Activated gamma-delta T cell treated with Interleukin-2 at 50 U/mL for 16 hours (primary cell): ENCODE measurements at regions not wholly inside any gene's neighbourhood (a gene's known extent, or its start where the extent isn't known, plus 50 kb on each side); places are given as distances from the start of the nearest gene placed in this dataset.
"Not testable (repeated sequence)": the region's sequence is repeated elsewhere in the genome, so short reads cannot be mapped to it uniquely, and the experiment has no call there.

Experiments
- DNase-seq: peaks from one replicate; pipeline ENCODE4 v3.0.0-alpha.2; 2020

DNA sequence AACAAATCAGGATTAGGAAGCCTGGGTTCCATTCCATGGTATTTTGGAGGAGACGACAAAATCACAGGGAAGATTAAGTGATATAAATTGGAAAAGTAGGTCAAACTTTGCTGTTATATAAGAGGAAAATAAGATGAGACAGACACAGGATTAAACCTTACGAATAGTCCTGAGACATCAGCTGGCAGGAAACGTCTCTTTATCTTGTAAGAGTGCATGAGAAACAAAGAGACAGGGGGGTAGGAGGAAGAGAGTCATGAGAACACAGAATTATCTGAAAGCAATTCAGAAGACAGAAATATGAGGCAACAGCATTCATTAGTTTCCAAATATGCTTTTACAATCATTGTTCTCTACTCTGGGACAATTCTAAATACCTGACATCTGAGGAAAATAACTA, 310.6 kb upstream of the MIR17HG start:
- no peak for DNase-seq

DNA sequence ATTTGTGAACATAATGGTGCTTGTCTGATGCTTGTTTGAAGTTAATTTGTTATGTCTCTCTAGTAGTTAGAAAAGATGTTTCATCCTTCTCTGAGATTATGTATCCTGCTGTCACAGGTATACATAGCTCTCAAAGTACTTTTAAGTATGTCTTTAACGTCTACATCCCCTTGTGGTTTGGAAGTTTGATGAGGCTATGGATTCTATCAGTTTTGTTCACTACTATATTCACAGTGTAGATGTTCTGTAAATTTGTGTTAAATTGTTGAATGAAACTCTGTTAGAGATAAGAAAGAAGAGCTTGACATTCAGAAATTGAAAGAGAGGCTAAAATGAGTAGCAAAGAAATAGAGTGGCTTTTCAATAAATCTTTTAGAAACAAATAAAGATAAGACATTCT, 304.6 kb upstream of the MIR17HG start:
- DNase-seq = no peak

DNA sequence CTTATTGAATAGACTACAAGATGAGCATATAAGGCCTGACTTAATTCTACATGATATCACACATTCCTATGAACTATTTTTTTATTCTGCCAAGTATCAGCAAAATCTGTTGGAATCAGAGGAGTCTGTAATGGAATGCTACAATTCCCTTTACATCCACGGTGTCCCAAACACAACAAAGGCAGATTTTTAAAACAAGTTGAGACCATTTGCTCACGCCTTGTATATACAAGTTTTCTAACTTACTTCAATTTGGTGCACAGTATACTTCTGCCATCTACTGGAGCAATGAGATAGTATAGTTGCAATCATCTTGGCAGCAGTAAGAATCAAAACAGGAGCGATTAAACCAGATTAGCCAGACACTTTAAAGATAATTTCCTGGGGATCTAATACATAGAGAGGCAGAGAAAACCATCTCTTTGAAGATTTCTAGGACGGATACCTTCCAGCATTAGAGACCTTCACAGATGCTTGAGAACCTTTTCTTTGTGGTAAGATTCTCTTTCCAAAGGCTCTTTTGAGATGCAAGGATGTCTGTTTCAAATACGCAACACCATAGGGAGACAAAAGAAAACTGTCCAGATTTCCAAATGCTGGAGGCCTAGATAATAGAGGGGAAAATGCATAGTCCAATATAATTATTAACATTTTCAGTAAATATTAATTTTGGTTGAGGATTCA, 302.0 kb upstream of the MIR17HG start:
- no peak for DNase-seq

DNA sequence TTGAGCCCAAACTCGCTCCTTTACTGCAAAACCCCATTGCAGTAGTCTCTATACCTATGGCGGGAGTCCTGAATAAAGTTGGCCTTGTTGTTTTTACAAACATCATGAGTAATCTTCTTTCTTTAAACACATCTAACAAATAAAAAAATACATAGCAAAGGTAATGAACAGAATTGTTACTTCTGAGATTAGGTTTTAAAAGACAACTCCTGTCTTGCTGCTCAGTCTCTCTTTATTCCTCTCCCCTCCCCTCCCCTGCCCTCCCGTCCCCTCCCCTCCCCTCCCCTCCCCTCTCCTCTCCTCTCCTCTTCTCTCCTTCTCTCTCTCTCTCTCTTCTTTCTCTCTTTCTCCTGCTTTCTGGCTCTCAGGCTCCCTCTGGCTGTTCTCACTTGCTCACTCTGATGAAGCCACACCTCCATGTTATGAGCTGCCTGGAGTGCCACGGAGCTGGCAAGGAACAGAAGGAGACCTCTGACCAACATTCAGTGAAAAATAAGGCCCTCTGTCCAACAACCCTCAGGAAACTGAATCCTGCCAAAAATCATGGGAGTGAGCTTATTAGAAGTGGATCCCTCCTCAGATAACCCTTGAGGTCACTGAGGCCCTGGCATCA, 300.7 kb upstream of the MIR17HG start:
- no peak for DNase-seq

DNA sequence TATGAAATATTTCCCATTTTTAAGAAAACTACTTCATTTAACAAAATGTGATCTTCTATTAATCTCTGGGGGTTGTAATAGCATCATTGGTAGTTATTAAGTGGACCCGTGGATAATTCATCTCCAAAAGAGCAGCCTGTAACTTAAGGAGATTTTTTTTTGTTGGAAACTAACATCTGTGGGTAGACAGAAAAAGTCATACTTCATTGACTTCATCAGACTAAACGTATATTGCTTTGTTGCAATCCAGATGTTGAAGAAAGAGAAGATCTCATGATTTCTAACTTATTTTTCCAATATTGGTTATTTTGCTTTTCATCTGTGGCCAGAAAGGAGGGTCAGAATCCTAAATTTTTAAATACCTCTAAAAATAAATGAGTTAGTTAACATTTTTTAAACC, 296.5 kb upstream of the MIR17HG start:
- DNase-seq = no peak

DNA sequence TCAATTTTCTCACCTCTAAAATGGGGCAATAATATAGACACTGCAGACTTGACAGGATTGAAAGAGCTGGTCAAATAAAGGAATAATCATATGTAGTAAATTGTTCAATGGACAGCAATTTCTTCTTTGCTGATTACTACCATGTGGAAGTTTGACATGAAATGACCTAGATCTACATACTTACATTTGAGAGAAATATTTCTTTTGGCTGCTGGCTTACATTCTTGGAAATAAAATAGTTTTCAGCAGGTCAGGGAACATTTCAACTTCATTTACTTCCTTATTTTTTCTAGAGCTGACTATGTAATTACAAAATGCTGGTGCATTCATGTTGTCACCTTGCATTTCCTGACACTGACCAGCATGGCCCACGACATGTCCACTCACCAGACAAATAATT, 294.6 kb upstream of the MIR17HG start:
- DNase-seq = no peak

DNA sequence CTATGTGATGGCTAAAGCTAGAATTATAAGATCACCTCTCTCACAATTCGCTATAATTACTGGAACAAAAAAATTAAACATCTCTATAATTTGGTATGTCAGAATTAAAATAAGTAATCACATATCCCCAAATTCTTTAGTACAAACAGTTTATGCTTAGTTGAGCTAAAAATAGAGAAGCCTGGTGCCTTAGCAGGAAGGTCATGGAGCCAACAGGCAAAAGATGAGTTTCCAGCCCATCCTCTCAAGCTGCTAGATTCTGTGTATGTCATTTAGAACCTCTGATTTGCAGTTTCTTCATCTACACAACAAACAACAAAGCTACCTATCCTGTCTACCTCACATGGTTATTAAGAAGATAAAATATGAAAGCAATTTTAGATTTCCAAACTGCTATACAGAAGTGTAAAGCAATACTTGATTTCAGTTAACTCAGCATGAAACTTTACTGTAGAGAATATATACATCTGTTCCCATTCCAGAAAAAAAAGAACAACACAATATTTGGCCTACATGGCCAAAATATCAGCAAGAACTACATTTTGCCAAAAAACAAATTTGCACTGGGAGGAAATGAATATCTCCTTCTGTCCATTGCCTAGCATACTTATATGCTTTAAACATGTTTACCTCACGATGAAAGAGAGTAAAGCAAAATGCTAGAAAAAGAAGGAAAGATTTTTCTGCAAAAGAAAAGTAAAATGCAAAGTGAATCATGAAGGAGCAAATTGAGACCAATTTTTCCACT, 294.0 kb upstream of the MIR17HG start:
- DNase-seq = no peak

DNA sequence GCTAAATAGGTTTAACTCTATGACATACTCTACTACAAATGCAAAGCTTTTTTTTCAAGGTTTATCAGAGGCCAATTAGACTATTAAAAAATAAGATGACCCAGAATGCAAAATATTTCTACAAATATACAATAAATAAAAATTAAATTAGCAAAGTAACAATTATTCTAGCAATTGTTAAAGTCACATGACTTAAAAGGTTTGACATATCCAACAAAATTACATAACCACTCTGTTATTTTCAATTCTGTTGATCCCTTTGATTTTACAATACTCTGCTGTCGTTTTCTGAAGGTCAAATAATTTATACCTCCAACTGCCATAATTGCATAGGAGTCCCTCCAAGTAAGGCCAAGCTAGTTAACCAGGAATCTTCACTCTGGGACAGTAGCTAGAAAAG, 292.6 kb upstream of the MIR17HG start:
- DNase-seq = no peak

DNA sequence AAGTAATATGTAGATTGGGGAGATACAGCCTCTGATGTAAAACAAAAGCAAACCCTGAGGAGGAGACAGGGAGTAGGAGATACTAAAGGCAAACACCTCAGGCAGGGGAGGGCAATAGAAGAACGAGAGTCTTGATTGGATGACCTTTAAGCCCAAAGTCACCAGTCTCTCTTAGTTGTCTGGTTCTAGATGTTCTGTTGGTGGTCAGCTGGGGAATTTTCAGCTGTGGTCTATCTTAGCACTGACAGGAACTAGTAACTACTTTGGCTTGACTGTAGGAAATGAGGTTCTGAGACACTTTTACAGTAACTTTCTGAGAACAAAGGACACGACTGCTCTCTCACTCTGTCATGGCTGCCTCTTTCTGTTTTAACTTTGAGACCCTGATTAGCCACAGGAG, 290.7 kb upstream of the MIR17HG start:
- DNase-seq = no peak

DNA sequence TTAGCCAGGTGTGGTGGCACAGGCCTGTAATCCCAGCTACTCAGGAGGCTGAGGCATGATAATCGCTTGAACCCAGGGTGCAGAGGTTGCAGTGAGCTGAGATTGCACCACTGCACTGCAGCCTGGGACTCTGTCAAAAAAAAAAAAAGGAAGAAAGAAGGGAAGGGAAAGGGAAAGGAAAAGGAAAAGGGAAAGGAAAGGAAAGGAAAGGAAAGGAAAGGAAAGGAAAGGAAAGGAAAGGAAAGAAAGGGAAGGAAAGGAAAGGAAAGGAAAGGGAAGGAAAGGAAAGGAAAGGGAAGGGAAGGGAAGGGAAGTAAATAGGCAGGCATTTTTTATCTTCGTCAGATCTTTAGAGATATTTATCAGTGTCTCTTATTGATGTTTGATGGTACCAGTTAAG, 290.0 kb upstream of the MIR17HG start:
- not testable (repeated sequence) for DNase-seq

DNA sequence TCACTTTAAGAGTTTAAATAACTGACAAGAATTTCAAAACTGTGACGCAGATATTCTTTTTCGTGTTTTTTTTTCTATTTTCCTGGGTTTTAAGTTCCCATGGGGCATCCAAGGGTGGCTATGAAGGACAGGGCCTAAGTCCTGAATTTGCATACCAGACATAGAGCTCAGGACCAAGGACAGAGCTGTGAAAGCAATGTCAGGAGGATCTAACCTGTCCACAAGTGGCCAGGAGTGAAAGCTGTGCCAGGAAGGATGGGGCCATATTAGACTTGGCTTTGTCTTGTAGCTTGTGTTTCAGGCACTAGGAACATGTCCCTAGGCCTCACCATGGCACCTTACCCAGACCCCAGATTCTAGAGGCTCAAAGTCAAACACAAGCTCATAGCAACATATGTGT, 289.4 kb upstream of the MIR17HG start:
- DNase-seq = no peak

DNA sequence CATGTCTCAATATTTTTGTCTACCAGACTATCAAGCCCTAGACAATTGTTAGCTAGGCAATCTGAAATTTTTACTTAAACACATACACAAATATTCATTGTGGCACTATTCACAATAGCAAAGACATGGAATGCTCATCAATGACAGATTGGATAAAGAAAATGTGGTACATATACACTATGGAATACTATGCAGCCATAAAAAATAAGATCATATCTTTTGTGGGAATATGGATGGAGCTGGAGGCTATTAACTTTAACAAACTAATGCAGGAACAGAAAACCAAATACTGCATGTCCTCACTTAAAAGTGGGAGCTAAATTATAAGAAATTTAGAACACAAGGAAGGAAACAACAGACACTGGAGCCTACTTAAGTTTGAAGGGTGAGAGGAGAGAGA, 288.6 kb upstream of the MIR17HG start:
- DNase-seq = no peak

DNA sequence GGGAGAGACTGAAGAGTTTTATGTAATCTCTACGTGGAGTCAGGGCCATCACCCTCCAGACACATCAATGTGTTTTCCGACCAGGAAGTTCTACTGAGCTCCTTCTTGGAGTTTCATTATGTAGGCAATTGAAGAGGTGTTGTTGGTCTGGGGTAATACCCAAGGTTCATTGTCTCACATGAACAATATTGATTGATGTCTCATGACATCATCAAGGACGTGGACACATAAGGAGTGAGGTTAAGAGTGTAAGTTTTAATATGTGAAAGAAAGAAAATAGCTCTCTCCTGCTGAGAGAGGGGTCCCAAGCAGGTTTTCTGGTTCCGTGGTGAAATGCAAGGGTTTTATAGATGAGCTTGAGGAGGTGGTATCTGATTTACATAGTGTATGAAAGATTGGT, 280.7 kb upstream of the MIR17HG start:
- no peak for DNase-seq

DNA sequence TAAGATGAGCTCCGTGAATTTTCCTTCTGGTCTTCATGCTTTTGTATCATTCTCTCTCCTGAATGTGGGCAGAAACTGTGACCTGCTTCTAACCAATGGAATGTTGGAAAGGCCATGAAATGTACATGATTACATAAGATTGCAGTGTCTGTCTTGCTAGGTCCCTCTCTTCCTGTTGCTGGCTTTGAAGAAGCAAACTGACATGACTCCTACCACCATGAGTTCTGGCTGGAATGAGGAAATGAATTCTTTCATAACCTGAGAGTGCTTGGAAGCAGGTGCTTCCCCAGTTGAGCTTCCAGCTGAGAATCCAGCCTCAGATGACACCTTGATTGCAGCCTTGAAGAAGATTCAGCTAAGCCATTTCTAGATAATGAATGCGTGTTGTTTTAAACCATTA, 275.0 kb upstream of the MIR17HG start:
- DNase-seq = no peak

DNA sequence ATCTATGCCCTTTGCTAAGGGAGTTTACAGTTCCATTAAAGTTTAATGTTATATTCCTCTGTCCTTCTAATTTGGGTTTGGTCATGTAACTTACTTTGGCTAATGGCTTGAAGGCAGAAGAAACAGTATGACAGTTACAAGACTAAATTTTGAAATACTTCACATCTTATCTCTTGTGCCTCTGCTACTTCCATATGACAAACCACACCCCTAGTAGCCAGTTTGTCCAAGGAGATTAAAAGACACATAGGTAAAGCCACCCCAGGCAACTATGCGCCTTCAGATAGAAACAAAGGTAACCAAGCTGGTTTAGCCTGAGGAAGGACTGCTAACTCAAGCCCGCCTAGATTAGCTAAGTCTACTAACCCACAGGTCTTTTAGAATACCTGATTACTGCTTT, 273.4 kb upstream of the MIR17HG start:
- no peak for DNase-seq

DNA sequence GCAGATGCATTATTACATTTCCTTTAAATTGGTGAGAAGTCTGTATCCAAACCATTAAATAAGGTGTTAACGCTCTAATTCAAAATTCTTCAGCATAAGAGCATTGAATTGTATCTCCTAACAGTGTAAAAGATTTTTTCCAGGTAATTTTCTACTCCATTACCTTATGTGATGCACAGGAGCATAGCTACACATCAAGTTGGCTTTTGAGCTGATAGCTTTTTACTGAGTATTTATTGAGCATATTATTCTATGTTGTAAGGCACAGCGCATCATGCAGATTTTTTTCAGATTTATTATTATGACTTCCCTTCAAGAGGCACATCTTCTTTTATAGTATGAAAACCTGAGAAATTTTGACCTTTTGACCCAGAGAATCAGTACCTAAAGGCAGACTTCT, 270.7 kb upstream of the MIR17HG start:
- DNase-seq = no peak

DNA sequence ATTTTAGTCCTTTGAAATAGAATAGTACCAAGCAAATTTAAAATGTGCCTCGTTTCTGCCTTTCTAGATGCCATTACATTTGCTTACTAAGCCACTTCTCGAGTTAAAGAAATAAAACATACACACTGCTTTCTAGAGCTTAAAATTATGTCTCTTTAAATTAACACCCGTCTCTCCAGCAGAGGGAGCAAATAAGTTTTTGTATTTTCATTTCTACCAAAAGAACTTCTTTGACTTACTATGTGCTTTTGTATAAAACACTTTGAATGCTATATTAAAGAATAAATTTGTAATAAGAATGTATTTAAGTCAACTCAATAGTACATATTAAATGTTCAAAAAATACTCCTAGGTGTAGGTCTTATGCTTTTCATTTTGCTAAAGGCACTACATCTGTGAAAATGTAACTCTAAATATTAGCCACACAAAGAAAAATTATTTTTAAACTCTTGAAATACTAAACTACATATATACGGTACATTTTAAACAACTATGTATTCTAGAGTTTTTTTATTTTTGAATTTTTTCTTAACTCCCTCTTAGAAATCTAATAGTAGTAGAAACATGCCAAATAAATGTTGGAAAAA, 269.3 kb upstream of the MIR17HG start:
- no peak for DNase-seq

DNA sequence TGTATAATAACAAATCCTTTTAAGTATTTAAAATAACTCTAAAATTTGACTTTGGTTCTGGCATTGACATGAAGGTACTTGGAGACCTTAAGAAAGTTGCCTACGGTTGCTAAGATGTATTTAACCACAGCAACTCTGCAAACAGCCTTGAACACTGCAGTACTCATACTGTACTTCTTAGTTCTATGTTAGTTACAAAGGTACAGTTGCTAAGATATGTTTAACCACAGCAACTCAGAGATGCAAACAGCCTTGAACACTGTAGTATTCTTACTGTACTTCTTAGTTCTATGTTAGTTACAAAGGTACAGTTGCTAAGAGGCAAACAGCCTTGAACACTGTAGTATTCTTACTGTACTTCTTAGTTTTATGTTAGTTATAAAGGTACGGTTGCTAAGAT, 268.3 kb upstream of the MIR17HG start:
- DNase-seq = no peak

DNA sequence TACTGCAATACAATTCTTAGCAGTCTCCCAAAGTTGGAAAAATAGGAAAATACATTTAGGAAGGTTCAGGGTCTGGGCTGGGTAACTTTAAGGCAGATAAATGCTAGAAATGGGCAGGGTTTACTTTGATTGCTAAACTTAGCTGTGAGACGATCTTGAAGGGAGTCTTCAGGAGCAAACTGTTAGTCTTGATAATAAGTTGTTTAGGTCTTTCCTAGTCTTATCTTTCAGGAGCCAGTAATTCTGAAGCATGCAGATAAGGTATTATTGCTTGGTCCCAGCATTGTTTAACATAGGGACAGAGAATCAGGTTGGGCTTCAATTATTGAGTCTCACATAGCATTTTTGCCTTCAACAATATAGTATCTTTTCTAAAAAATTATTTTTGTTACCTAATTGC, 262.4 kb upstream of the MIR17HG start:
- no peak for DNase-seq

DNA sequence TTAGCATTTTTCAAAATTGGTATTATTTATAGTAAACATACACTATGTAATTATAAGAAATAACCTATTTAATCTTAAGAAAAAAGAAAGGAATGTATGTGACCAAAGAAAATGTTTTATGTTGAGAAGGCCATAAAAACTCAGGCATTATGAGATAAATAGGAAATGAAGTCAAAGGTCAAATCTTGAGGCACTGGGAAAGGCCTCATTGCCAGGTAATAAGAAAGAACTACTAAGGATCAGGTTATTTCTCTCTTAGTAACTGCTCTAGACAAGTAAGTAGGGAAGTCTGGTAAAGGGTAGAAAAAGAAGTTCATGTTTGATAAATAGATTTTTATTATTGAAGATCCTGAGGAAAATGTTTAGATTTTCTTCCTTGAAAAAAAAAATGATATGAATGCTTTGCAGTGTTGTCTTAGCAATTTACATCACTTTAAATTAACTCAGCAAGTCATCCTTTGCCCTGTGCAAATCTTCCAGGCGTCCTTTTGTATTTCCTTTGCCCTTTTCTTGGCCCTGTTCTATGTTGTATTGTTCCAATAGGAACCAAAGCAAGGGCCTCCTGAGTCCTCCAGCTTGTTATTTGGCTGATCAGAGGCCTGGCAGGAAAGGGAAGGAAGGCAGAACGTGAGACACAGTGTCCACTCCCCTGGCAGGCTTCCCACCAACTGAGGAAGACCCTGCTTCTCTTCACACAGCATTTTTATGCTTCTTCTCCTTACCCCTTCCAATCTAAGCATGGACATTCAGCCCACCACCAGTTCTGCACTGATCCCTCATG, 260.4 kb upstream of the MIR17HG start:
- no peak for DNase-seq

DNA sequence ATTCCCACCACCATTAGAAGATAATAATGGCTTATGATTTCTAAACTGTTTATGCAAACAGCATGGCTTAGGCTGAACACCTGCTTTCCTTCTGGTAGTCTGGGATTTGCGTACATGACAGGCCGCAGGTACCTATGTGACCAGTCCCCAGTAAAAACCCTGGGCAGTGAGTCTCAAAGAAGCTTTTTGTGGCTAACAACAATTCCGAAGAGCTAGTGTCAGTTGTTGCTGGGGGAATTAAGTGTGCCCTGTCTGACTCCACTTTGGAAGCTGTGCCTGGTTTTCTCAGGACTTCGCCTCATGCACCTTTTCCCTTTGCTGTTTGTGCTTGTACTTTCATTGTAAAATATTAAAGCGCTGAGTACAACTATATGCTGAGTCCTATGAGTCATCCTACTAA, 250.2 kb upstream of the MIR17HG start:
- no peak for DNase-seq

DNA sequence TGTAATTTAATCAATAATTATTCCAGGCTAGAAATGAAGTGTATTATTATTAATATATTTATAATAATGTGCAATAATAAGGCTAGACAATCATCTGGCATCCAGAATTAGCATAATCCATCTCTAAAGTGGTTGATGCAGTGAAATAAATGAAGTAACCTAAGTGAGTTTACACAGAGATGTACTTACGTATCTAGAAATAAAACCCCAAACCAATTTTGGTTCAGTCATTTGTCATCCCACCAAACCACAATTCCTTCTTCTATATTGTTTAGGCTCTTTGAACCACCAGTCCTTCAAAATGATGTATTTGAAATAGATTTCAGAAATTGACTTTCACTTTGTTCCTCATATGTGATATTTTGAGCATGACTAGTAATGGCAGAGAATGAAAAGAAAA, 247.6 kb upstream of the MIR17HG start:
- DNase-seq = no peak

DNA sequence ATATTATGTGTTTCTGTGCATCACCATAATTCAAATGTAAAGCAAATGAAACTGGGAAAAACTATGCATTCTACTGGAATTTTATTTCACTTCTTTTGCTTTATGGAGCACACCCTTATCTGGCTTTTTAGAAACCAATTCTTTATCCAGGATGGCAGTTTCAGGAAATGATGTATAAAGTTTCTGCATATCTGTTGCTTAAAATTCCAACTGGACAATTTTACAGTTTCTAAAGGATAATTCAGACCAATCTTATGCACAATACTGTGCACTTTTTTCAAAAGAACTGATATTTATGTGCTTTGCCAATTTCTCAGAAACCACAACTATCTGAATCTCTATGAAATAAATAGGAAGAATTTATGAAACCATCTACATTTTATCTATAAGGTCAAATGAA, 246.5 kb upstream of the MIR17HG start:
- DNase-seq = no peak
